ENCODE measurements at regions not wholly inside any gene's neighbourhood (a gene's known extent, or its start where the extent isn't known, plus 50 kb on each side); places are given as distances from the start of the nearest gene placed in this dataset.

DNA sequence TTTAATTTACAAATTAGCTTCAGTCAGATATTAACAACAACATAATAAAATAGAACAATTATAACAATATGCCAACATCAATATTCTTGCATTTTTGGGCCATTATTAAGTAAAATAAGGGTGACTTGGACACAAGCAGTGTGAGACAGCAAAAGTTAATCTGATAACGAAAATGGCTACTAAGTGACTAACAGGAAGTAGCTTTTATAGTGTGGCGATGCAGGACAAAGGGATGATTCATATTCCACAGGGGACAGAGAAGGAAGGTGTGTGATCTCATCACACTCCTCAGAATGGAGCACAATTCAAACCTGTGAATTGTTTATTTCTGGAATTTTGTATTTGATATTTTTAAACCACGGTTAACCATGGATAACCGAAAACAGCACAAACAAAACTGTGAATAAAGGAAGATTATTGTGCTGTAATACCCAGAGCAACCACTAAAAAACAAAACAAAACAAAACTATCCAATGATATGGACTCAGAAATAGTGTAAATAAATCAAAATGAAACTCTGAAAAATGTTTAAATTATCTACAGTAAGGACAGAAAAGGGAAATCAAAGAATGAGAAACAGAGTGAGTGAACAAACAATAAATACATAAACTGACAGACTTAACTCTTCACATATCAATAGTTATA, 66.9 kb upstream of the TFEC start:
- TF ChIP-seq, protein P1, sequence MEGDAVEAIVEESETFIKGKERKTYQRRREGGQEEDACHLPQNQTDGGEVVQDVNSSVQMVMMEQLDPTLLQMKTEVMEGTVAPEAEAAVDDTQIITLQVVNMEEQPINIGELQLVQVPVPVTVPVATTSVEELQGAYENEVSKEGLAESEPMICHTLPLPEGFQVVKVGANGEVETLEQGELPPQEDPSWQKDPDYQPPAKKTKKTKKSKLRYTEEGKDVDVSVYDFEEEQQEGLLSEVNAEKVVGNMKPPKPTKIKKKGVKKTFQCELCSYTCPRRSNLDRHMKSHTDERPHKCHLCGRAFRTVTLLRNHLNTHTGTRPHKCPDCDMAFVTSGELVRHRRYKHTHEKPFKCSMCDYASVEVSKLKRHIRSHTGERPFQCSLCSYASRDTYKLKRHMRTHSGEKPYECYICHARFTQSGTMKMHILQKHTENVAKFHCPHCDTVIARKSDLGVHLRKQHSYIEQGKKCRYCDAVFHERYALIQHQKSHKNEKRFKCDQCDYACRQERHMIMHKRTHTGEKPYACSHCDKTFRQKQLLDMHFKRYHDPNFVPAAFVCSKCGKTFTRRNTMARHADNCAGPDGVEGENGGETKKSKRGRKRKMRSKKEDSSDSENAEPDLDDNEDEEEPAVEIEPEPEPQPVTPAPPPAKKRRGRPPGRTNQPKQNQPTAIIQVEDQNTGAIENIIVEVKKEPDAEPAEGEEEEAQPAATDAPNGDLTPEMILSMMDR (conservative IDR thresholded peaks at IDR 0.05; ENCODE audit: low read depth, low read length) = peak; percentile 20
- peak; percentile 43 for DNase-seq (ENCODE audit: low read depth)
- H3K4me3 ChIP-seq (ENCODE audit: low read depth, low read length) = no peak overlapping the region

GRCh38 chr7:116098175-116098574, 67.6 kb upstream of the TFEC start:
- no peak overlapping the region for H3K4me3 ChIP-seq (ENCODE audit: low read depth, low read length)
- no peak for DNase-seq (ENCODE audit: low read depth)
- TF ChIP-seq, protein P1 (conservative IDR thresholded peaks at IDR 0.05; ENCODE audit: low read depth, low read length) = no peak

DNA sequence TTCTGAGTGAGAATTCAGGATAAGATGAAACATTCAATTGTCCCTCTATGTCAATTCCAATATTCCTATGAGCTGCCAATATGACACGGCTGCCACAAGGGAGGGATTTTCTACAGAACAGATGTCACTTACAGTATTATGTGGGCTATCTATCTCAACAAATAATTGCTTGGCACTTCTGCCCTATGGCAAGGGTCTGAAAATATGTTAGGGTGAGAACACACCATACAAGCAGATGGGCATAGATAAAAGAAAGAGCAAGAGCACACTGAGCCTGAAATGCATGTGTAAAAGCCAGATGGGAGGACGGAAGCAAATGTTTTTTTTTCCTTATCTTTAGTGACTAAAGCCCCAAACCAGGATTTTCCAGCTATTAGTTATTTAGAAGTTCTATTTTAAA, 70.1 kb upstream of the TFEC start:
- DNase-seq (ENCODE audit: low read depth) = no peak
- TF ChIP-seq, protein P1 (conservative IDR thresholded peaks at IDR 0.05; ENCODE audit: low read depth, low read length) = no peak

GRCh38 chr7:116101704-116102103, 71.1 kb upstream of the TFEC start:
- no peak overlapping the region for H3K4me3 ChIP-seq (ENCODE audit: low read depth, low read length)
- no peak for DNase-seq (ENCODE audit: low read depth)
- TF ChIP-seq, protein P1 (conservative IDR thresholded peaks at IDR 0.05; ENCODE audit: low read depth, low read length) = no peak

More for the DNA sequence above, 70.1 kb upstream of the TFEC start:
- H3K4me3 ChIP-seq (ENCODE audit: low read depth, low read length) = no peak overlapping the region

GRCh38 chr7:116111475-116111874, 80.9 kb upstream of the TFEC start:
- H3K4me3 ChIP-seq (ENCODE audit: low read depth, low read length) = no peak overlapping the region
- TF ChIP-seq, protein P1 (conservative IDR thresholded peaks at IDR 0.05; ENCODE audit: low read depth, low read length) = no peak
- no peak for DNase-seq (ENCODE audit: low read depth)

DNA sequence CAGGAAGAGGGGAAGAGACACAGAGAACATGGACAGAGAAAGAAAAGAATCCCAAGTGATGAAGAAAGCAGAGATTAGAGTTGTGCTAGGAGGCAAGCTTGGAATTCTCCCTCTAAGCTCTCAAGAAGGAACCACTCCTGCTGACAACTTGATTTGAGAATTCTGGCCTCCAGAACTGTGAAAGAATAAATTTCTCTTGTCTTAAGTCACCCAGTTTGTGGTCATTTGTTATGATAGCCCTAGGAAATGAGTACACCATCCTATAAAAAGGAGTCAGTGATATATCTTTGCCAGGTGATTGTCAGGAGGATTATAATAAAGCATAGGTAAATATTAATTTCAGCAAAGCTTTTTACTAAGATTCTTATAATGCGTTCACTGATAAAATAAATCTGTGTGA, 82.7 kb upstream of the TFEC start:
- no peak overlapping the region for H3K4me3 ChIP-seq (ENCODE audit: low read depth, low read length)
- TF ChIP-seq, protein P1 (conservative IDR thresholded peaks at IDR 0.05; ENCODE audit: low read depth, low read length) = no peak
- DNase-seq (ENCODE audit: low read depth) = no peak

DNA sequence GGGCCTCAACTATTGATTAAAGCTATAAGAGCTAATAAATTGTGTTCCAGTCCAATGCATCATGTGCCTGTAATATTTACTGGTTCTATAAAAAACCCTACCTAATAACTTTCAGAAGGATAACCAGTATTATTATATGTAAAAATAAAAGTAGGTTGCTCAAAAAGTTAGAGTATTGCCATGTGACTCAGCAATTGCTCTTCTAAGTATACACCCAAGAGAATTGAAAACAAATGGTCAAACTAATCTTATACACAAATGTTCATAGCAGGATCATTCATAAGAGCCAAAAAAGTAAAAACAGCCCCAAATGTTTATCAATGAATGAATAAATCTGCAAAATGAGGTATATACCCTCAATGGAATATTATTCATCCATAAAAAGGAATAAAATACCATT, 89.5 kb upstream of the TES start:
- no peak overlapping the region for H3K4me3 ChIP-seq (ENCODE audit: low read depth, low read length)
- TF ChIP-seq, protein P1 (conservative IDR thresholded peaks at IDR 0.05; ENCODE audit: low read depth, low read length) = no peak
- no peak for DNase-seq (ENCODE audit: low read depth)

All from epithelial cell of proximal tubule (primary cell).